ENCODE measurements at regions not wholly inside any gene's neighbourhood (a gene's known extent, or its start where the extent isn't known, plus 50 kb on each side); places are given as distances from the start of the nearest gene placed in this dataset.
"Not testable (repeated sequence)": the region's sequence is repeated elsewhere in the genome, so short reads cannot be mapped to it uniquely, and the experiment has no call there.

- DNase-seq, result no peak
Measured at GRCh38 chr19:37303591-37304171, 67.2 kb upstream of the ZNF527 start.

DNA sequence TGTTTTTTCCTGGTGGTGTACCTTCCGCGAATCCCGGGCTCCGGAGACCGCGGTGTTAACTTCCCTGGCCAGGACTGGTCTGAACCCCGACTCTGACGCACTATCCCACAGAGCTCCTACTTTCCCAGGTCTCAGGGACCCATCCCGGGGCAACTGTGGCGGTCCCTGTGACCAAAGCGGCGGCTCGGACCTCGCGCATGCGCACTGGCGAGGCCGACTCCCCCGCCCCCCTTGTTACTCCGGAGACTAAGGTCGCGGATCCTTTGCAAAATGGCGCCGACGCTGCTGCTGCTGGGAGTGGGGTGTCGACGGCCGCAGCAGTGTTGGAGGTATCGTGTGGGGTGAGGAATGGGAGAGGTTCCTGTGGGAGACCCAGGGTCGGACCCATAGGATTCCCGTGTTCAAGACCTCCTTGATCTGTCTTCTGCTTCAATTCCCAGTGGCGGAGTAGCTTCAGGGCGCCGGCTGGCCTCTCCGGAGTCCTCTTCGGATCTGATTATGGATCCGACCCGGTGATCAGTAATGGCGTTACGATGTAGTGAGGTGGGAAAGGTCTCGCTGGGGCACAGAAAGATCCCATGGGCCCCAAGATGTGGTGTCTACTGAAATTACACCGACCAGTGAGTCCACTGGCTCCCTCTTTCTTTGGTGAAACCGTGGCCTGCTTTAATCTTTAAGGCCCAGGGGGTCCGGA is 66.6 kb upstream of the ZNF527 start:
- DNase-seq, result no peak

DNA sequence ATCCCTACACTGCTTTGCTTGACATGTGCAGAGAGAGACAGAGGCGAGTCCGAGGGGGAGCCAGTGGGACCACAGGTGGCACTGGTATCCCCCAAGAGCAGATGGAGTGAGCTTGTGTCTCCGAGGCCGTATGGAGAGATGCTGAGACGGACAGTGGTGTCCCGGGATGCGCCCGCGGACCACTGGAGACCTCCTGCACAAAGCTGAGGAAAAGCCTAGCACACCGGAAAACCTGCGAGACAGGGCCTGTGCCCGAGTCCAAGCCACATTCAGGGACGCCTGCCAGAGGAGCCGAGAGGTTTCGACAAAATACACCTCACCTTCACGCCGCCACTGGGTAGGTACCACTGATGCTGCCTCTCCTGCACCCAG is 66.0 kb upstream of the ZNF527 start:
- no peak for DNase-seq

- no peak for DNase-seq
Measured at GRCh38 chr19:37306383-37306963, 64.4 kb upstream of the ZNF527 start.

DNA sequence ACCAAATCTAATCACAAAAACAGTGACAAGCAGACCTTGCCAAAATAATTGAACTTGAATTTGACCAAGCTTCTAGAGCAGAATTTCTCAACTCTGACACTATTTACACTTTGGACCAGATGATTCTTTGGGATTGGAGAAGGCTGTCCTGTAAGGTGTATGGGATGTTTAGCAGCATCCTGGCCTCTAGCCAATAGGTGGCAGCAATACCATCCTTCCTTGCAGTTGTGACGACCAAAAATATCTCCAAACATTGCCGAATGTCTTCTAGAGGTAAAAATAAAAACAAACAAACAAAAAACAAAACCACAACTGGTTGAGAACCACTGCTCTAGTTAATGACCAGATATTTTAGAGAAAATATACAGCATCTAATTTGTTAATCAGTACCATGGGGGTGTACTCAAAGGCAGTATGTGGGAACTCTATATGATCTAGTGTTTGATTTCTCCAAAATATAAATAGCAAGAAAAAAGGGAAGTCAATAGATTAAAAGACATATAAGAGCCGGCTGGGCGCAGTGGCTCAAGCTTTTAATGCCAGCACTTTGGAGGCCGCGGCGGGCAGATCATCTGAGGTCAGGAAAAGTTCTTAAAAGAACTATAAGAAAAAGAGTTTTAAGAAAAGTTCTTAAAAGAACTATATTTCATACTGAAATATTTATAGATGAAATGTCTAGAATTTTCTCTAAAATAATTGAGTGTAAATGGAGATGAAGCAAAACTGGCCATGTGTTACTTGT is 60.9 kb upstream of the ZNF527 start:
- DNase-seq, result no peak

- not testable (repeated sequence) for DNase-seq
Measured at GRCh38 chr19:37312531-37313334, 58.2 kb upstream of the ZNF527 start.

DNA sequence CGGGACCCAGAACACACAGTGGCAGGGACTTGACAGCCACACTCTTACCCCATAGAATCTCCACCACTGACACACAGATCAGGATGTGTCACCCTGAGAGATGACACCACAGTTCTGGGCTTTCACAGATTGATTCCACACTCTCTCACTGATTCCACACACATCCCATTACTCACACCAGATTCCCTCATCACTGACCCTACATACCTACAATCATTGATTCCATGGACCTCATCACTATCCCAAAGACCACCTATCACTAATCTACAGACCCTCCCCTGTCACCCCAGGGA is 57.6 kb upstream of the ZNF527 start:
- DNase-seq, result no peak

- peak; percentile 90 for DNase-seq
Measured at GRCh38 chr19:37317403-37318209, 53.3 kb upstream of the ZNF527 start.

- DNase-seq, result not testable (repeated sequence)
Measured at GRCh38 chr19:37320988-37321387, 49.9 kb upstream of the ZNF527 start.

All from NCI-H1694 (cell line).